GM21367 (cell line): ENCODE measurements at regions not wholly inside any gene's neighbourhood (a gene's known extent, or its start where the extent isn't known, plus 50 kb on each side); places are given as distances from the start of the nearest gene placed in this dataset.

Experiments
- ATAC-seq: cut with Tn5 transposase; IDR thresholded peaks from one replicate; pipeline ENCODE4 v1.9.1; 2021; ENCODE audit not compliant: unreplicated experiment

- ATAC-seq: no peak
Observed at GRCh38 chr11:19562156-19562555, 150.5 kb upstream of the NAV2 start.

GRCh38 chr11:19561011-19561410, 151.6 kb upstream of the NAV2 start:
- no peak for ATAC-seq

GRCh38 chr11:19560156-19560555, 152.5 kb upstream of the NAV2 start:
- no peak for ATAC-seq

- no peak for ATAC-seq
Observed at GRCh38 chr11:19559746-19560145, 152.9 kb upstream of the NAV2 start.

- ATAC-seq: no peak
Observed at GRCh38 chr11:19558189-19558986, 154.2 kb upstream of the NAV2 start.

GRCh38 chr11:19557720-19558140, 154.9 kb upstream of the NAV2 start:
- ATAC-seq: no peak

- ATAC-seq: no peak
Observed at GRCh38 chr11:19557185-19557584, 155.5 kb upstream of the NAV2 start.

- ATAC-seq: no peak
Observed at GRCh38 chr11:19555266-19555665, 157.4 kb upstream of the NAV2 start.

- ATAC-seq: no peak
Observed at GRCh38 chr11:19553683-19554333, 158.8 kb upstream of the NAV2 start.

- ATAC-seq: no peak
Observed at GRCh38 chr11:19552656-19553260, 159.9 kb upstream of the NAV2 start.

GRCh38 chr11:19552161-19552560, 160.5 kb upstream of the NAV2 start:
- ATAC-seq: no peak

GRCh38 chr11:19551457-19551856, 161.2 kb upstream of the NAV2 start:
- ATAC-seq: no peak

GRCh38 chr11:19547044-19547443, 165.6 kb upstream of the NAV2 start:
- no peak for ATAC-seq

- ATAC-seq: no peak
Observed at GRCh38 chr11:19546325-19546724, 166.3 kb upstream of the NAV2 start.

GRCh38 chr11:19541521-19542049, 171.1 kb upstream of the NAV2 start:
- no peak for ATAC-seq

GRCh38 chr11:19539861-19540260, 172.8 kb upstream of the NAV2 start:
- ATAC-seq: no peak

GRCh38 chr11:19537803-19538453, 174.7 kb upstream of the NAV2 start:
- ATAC-seq: no peak

GRCh38 chr11:19536131-19536530, 176.5 kb upstream of the NAV2 start:
- ATAC-seq: no peak

GRCh38 chr11:19530505-19530904, 182.1 kb upstream of the NAV2 start:
- no peak for ATAC-seq

GRCh38 chr11:19526119-19526518, 186.5 kb upstream of the NAV2 start:
- ATAC-seq: no peak

- no peak for ATAC-seq
Observed at GRCh38 chr11:19525714-19526113, 186.9 kb upstream of the NAV2 start.
